ENCODE measurements at regions not wholly inside any gene's neighbourhood (a gene's known extent, or its start where the extent isn't known, plus 50 kb on each side); places are given as distances from the start of the nearest gene placed in this dataset.

DNA sequence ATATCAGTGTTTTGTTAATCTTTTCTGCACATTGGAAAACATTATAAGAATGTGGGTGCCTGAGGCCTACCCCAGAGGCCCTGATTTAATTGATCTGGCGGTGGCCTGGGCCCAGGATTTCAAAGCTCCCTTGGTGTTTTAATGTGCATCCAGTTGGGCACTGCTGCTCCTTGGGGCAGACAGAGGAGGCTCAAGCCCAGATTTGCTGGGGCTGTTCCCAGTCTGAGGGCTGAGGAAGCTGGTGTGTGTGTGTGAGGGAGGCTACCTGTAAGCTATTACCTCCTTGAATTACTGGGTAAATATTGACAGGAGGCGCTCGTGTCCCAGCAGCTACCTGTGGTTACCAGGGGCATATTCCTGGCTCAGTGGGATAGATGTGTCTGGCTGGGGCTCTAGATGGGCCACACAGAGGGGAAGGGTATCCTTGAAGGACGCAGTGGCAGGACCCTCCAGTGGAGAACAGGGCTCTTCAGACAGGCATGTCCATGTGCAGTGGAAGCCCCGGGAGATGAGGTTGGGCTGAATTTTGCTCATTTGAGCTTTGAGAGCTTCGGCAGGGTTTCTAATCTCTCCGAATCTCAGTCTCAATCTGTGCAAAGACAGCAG, 975.4 kb upstream of the ZNF722 start:
- H3K36me3 ChIP-seq (ENCODE audit: control insufficient read depth in 1 of 2, insufficient read depth in 2 of 2, low read length in 2 of 2), result no peaks in the 10 kb centered on the region

DNA sequence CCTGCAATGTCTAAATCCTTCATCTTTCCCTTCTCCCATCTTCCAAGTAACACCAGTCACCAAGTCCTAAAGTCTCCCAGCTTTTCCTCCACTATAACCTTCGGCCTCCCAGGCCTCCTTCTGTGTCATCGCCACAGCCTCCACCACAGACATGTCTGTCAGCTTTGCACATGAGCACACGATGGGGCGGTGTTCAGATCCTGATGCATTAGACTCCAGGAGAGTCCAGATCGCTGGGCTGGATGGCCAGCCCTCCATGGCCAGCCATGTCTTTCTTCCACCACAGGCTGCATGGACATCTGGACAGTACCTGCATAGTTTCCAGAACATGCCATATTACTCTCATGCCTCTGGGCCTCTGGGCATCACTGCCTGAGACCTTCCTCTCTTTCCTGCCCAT, 974.2 kb upstream of the ZNF722 start:
- Histone ChIP-seq H3K9ac (ENCODE audit: low read length) (no peak overlapping the region), H2BK12ac (ENCODE audit: low read length) (no peak overlapping the region), H3K79me1 (ENCODE audit: low read length) (no peaks in the 10 kb centered on the region), H4K12ac (ENCODE audit: low read depth, low read length) (no peak overlapping the region), H2BK5ac (ENCODE audit: low read depth, low read length, poor library complexity) (no peak overlapping the region), H3K18ac (ENCODE audit: low read length) (no peak overlapping the region), H3K9me3 (ENCODE audit: insufficient read depth, low read depth, low read length) (peaks cover 40% of the 10 kb centered on the region), H3K27ac (ENCODE audit: low read depth, low read length) (no peak overlapping the region), H3K27me3 (ENCODE audit: insufficient read depth, low read length) (no peaks in the 10 kb centered on the region), H2BK120ac (ENCODE audit: insufficient read depth, low read length, poor library complexity) (no peak overlapping the region), H2AK5ac (ENCODE audit: low read length) (no peak overlapping the region), H3K4ac (ENCODE audit: low read depth, low read length) (no peak overlapping the region), H3K23ac (ENCODE audit: low read length) (no peak overlapping the region), H3K14ac (ENCODE audit: low read length) (no peak overlapping the region), H3K4me2 (ENCODE audit: low read length) (no peak overlapping the region), H3K4me3 (ENCODE audit: low read depth, low read length) (no peak overlapping the region), H3K36me3 (ENCODE audit: control insufficient read depth in 1 of 2, insufficient read depth in 2 of 2, low read length in 2 of 2) (no peaks in the 10 kb centered on the region), H4K8ac (ENCODE audit: low read depth, low read length) (no peak overlapping the region), H3K4me1 (ENCODE audit: control insufficient read depth in 1 of 2, insufficient read depth in 2 of 2, low read length in 2 of 2) (no peaks in the 10 kb centered on the region), H4K91ac (ENCODE audit: low read depth, low read length) (no peak overlapping the region), H2AFZ (ENCODE audit: insufficient read depth, low read length, poor library complexity) (no peak overlapping the region), H3K79me2 (ENCODE audit: control insufficient read depth, insufficient read depth, low read length, poor library complexity) (no peaks in the 10 kb centered on the region)
- no CpG with 5 or more reads among the region's 5 CpGs for WGBS (ENCODE audit: extremely low coverage, insufficient coverage, insufficient read length)
- no peak for DNase-seq

More for the DNA sequence above, 975.4 kb upstream of the ZNF722 start:
- no peak overlapping the region for H3K23ac ChIP-seq (ENCODE audit: low read length)
- H4K91ac ChIP-seq (ENCODE audit: low read depth, low read length), result no peak overlapping the region
- H2BK12ac ChIP-seq (ENCODE audit: low read length), result no peak overlapping the region
- WGBS (ENCODE audit: extremely low coverage, insufficient coverage, insufficient read length), result no CpG with 5 or more reads among the region's 7 CpGs
- no peak overlapping the region for H2AK5ac ChIP-seq (ENCODE audit: low read length)
- H3K4me2 ChIP-seq (ENCODE audit: low read length), result no peak overlapping the region
- H3K4me1 ChIP-seq (ENCODE audit: control insufficient read depth in 1 of 2, insufficient read depth in 2 of 2, low read length in 2 of 2), result no peaks in the 10 kb centered on the region
- no peak overlapping the region for H3K9ac ChIP-seq (ENCODE audit: low read length)
- no peak overlapping the region for H4K8ac ChIP-seq (ENCODE audit: low read depth, low read length)
- H2BK120ac ChIP-seq (ENCODE audit: insufficient read depth, low read length, poor library complexity), result no peak overlapping the region
- peaks cover 34% of the 10 kb centered on the region for H3K9me3 ChIP-seq (ENCODE audit: insufficient read depth, low read depth, low read length)
- H3K27me3 ChIP-seq (ENCODE audit: insufficient read depth, low read length), result no peaks in the 10 kb centered on the region
- H4K12ac ChIP-seq (ENCODE audit: low read depth, low read length), result no peak overlapping the region
- no peak overlapping the region for H3K18ac ChIP-seq (ENCODE audit: low read length)
- no peak for DNase-seq
- H2AFZ ChIP-seq (ENCODE audit: insufficient read depth, low read length, poor library complexity), result no peak overlapping the region
- H2BK5ac ChIP-seq (ENCODE audit: low read depth, low read length, poor library complexity), result no peak overlapping the region
- no peak overlapping the region for H3K4me3 ChIP-seq (ENCODE audit: low read depth, low read length)
- no peaks in the 10 kb centered on the region for H3K79me2 ChIP-seq (ENCODE audit: control insufficient read depth, insufficient read depth, low read length, poor library complexity)
- H3K4ac ChIP-seq (ENCODE audit: low read depth, low read length), result no peak overlapping the region
- no peaks in the 10 kb centered on the region for H3K79me1 ChIP-seq (ENCODE audit: low read length)
- H3K27ac ChIP-seq (ENCODE audit: low read depth, low read length), result no peak overlapping the region
- H3K14ac ChIP-seq (ENCODE audit: low read length), result no peak overlapping the region

- no peak overlapping the region for H2BK5ac ChIP-seq (ENCODE audit: low read depth, low read length, poor library complexity)
- H4K91ac ChIP-seq (ENCODE audit: low read depth, low read length), result no peak overlapping the region
- H3K36me3 ChIP-seq (ENCODE audit: control insufficient read depth in 1 of 2, insufficient read depth in 2 of 2, low read length in 2 of 2), result no peaks in the 10 kb centered on the region
- H3K23ac ChIP-seq (ENCODE audit: low read length), result no peak overlapping the region
- no peak overlapping the region for H3K4ac ChIP-seq (ENCODE audit: low read depth, low read length)
- no peaks in the 10 kb centered on the region for H3K27me3 ChIP-seq (ENCODE audit: insufficient read depth, low read length)
- no peak for DNase-seq
- H3K14ac ChIP-seq (ENCODE audit: low read length), result no peak overlapping the region
- no peak overlapping the region for H2BK120ac ChIP-seq (ENCODE audit: insufficient read depth, low read length, poor library complexity)
- no peak overlapping the region for H2AFZ ChIP-seq (ENCODE audit: insufficient read depth, low read length, poor library complexity)
- no peaks in the 10 kb centered on the region for H3K4me1 ChIP-seq (ENCODE audit: control insufficient read depth in 1 of 2, insufficient read depth in 2 of 2, low read length in 2 of 2)
- no peak overlapping the region for H4K12ac ChIP-seq (ENCODE audit: low read depth, low read length)
- no peaks in the 10 kb centered on the region for H3K79me2 ChIP-seq (ENCODE audit: control insufficient read depth, insufficient read depth, low read length, poor library complexity)
- no peak overlapping the region for H3K4me2 ChIP-seq (ENCODE audit: low read length)
- WGBS (ENCODE audit: extremely low coverage, insufficient coverage, insufficient read length), result no CpG with 5 or more reads among the region's 5 CpGs
- no peak overlapping the region for H3K9ac ChIP-seq (ENCODE audit: low read length)
- no peaks in the 10 kb centered on the region for H3K79me1 ChIP-seq (ENCODE audit: low read length)
- H3K27ac ChIP-seq (ENCODE audit: low read depth, low read length), result no peak overlapping the region
- H3K18ac ChIP-seq (ENCODE audit: low read length), result no peak overlapping the region
- no peak overlapping the region for H4K8ac ChIP-seq (ENCODE audit: low read depth, low read length)
- H3K4me3 ChIP-seq (ENCODE audit: low read depth, low read length), result no peak overlapping the region
- H2AK5ac ChIP-seq (ENCODE audit: low read length), result no peak overlapping the region
- no peak overlapping the region for H2BK12ac ChIP-seq (ENCODE audit: low read length)
- peaks cover 46% of the 10 kb centered on the region for H3K9me3 ChIP-seq (ENCODE audit: insufficient read depth, low read depth, low read length)
These were observed 972.8 kb upstream of the ZNF722 start for GRCh38 chr7:63025815-63026214.

DNA sequence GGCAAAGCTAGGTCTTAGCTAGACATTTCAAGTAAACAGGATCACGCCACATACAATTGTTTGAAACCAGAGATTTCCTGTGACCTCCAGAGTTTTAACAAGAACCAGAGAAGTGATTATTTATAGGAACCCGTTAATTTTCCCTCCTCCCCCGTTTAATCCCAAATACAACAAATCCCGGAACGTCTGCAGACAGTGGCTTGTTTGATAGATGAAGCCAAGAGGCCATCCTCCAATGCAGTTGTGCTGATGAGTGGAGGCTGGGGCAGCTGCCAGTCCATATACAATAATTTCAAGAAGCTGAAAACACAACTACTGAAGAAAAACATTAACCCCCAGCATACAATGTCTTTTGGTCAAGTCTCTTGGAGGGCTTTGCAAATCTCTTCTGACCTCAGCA, 971.6 kb upstream of the ZNF722 start:
- Histone ChIP-seq H4K12ac (ENCODE audit: low read depth, low read length) (no peak overlapping the region), H2AK5ac (ENCODE audit: low read length) (no peak overlapping the region), H4K8ac (ENCODE audit: low read depth, low read length) (no peak overlapping the region), H3K79me1 (ENCODE audit: low read length) (no peaks in the 10 kb centered on the region), H4K91ac (ENCODE audit: low read depth, low read length) (no peak overlapping the region), H3K4ac (ENCODE audit: low read depth, low read length) (no peak overlapping the region), H3K36me3 (ENCODE audit: control insufficient read depth in 1 of 2, insufficient read depth in 2 of 2, low read length in 2 of 2) (no peaks in the 10 kb centered on the region), H2AFZ (ENCODE audit: insufficient read depth, low read length, poor library complexity) (no peak overlapping the region), H3K4me3 (ENCODE audit: low read depth, low read length) (no peak overlapping the region), H2BK5ac (ENCODE audit: low read depth, low read length, poor library complexity) (no peak overlapping the region), H2BK120ac (ENCODE audit: insufficient read depth, low read length, poor library complexity) (no peak overlapping the region), H3K9me3 (ENCODE audit: insufficient read depth, low read depth, low read length) (peaks cover 52% of the 10 kb centered on the region), H3K23ac (ENCODE audit: low read length) (no peak overlapping the region), H3K27ac (ENCODE audit: low read depth, low read length) (no peak overlapping the region), H3K14ac (ENCODE audit: low read length) (no peak overlapping the region), H3K27me3 (ENCODE audit: insufficient read depth, low read length) (no peaks in the 10 kb centered on the region), H2BK12ac (ENCODE audit: low read length) (no peak overlapping the region), H3K4me1 (ENCODE audit: control insufficient read depth in 1 of 2, insufficient read depth in 2 of 2, low read length in 2 of 2) (no peaks in the 10 kb centered on the region), H3K79me2 (ENCODE audit: control insufficient read depth, insufficient read depth, low read length, poor library complexity) (no peaks in the 10 kb centered on the region), H3K4me2 (ENCODE audit: low read length) (no peak overlapping the region), H3K18ac (ENCODE audit: low read length) (no peak overlapping the region), H3K9ac (ENCODE audit: low read length) (no peak overlapping the region)
- no CpG with 5 or more reads among the region's 5 CpGs for WGBS (ENCODE audit: extremely low coverage, insufficient coverage, insufficient read length)
- DNase-seq, result no peak
